ENCODE measurements at regions not wholly inside any gene's neighbourhood (a gene's known extent, or its start where the extent isn't known, plus 50 kb on each side); places are given as distances from the start of the nearest gene placed in this dataset.
"Not testable (repeated sequence)": the region's sequence is repeated elsewhere in the genome, so short reads cannot be mapped to it uniquely, and the experiment has no call there.

DNA sequence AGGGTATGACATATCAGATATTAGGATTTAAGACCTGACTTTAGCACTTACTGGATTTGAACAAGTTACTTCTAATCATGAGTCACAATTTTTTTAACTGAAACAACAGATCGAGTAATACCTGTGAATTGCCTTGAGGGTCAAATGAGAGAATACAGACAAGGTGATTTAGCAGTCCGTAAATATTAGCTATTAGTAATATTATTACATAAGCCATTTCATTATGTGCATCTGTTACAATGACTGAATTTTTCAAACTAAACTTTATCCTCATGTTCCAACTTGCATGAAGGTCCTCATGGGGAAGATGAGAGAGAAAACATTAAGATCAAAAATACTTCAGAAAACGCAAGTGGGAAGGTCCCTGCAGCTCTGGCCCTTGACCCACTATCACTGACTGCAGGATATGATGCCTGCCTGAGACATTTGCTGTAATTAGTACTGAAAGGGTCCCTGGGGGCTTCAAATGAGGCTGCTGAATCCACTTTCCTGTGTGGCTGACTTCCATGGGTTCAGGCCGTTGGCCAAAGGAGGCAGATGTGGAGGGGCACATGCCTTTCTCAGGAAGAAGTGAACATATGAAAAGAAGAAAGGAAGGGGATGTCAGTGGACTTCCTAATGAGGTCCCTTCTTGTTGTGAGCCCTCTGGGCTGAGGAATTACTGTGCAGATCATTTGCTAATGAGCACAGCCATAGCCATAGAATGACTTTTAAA, 441.7 kb downstream of the CDH11 start:
- TF ChIP-seq, protein P1, sequence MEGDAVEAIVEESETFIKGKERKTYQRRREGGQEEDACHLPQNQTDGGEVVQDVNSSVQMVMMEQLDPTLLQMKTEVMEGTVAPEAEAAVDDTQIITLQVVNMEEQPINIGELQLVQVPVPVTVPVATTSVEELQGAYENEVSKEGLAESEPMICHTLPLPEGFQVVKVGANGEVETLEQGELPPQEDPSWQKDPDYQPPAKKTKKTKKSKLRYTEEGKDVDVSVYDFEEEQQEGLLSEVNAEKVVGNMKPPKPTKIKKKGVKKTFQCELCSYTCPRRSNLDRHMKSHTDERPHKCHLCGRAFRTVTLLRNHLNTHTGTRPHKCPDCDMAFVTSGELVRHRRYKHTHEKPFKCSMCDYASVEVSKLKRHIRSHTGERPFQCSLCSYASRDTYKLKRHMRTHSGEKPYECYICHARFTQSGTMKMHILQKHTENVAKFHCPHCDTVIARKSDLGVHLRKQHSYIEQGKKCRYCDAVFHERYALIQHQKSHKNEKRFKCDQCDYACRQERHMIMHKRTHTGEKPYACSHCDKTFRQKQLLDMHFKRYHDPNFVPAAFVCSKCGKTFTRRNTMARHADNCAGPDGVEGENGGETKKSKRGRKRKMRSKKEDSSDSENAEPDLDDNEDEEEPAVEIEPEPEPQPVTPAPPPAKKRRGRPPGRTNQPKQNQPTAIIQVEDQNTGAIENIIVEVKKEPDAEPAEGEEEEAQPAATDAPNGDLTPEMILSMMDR (IDR thresholded peaks at IDR 0.05; ENCODE audit: low read depth, low read length, missing control alignments), result no peak
- no peak overlapping the region for H3K4me3 ChIP-seq (ENCODE audit: low read depth, low read length)
- no peak for DNase-seq (ENCODE audit: low read depth)

DNA sequence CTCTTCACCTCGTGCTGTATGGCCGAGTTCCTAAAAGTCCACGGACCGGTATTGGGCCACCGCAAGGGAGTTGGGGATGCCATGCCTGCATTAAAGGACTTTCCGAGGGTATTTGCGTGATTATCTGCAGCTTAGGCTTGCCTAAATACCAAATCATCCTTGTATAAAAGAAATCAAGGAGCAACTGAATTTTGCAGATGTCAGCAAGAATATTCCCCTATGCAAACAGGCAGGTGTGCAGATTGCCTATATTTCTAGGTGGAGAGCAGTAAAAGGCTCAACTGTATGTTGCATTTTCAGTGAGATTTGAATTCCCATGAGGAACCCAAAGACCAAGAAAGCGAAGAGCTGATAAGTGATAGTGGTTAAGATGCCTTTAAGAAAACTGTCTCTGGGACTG, 452.3 kb downstream of the CDH11 start:
- no peak overlapping the region for H3K4me3 ChIP-seq (ENCODE audit: low read depth, low read length)
- TF ChIP-seq, protein P1 (IDR thresholded peaks at IDR 0.05; ENCODE audit: low read depth, low read length, missing control alignments), result no peak
- no peak for DNase-seq (ENCODE audit: low read depth)

DNA sequence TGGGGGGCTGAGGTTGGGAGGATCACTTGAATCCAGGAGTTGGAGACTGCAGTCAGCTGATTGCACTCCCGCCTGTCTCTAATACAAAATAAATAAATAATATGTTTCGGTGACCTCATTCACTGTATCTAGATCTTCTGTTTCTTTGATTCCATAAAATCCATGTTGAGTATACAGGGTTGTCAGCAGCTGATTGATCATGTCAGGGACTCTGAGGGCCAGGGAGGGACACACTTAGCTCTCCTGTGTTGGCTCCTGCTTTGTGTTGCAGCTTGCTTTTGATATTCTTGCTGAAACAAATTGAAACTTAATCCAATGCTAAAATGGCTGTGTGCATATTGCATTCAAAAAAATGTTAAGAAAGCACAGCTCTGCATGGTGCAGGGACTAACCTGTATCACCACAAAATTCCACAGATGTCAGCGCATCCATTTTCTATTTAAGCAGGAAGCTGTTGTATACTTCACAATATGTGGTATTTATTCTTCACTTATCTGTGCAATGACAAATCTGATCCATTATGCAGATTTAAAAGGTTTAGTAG, 454.5 kb downstream of the CDH11 start:
- H3K4me3 ChIP-seq (ENCODE audit: low read depth, low read length), result no peak overlapping the region
- TF ChIP-seq, protein P1 (IDR thresholded peaks at IDR 0.05; ENCODE audit: low read depth, low read length, missing control alignments), result no peak
- no peak for DNase-seq (ENCODE audit: low read depth)

DNA sequence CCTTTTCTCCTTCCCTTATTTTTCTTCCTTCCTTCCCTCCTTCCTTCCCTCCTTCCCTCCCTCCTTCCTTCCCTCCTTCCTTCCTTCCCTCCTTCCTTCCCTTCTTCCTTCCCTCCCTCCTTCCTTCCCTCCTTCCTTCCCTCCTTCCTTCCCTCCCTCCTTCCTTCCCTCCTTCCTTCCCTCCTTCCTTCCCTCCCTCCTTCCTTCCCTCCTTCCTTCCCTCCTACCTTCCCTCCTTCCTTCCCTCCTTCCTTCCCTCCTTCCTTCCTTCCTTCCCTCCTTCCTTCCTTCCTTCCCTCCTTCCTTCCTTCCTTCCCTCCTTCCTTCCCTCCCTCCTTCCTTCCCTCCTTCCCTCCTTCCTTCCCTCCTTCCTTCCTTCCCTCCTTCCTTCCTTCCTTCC, 459.6 kb downstream of the CDH11 start:
- not testable (repeated sequence) for H3K4me3 ChIP-seq (ENCODE audit: low read depth, low read length); DNase-seq (ENCODE audit: low read depth)

DNA sequence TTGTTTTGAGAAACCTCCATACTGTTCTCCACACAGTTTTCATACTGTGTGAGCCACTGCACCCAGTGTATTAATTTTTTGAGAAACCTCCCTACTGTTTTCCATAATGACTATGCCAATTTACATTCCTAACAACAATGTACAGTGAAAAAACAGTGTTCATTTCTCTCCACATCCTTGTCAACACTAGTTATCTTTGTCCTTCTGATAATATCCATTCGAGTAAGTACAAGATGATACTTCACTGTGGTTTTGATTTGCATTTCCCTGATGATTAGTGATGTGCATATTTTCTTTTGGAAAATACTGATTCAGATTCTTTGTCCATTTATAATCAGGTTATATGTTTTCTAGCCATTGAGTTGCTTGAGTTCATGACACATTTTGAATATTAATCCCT, 462.0 kb downstream of the CDH11 start:
- no peak for DNase-seq (ENCODE audit: low read depth)
- H3K4me3 ChIP-seq (ENCODE audit: low read depth, low read length), result no peak overlapping the region
- TF ChIP-seq, protein P1 (IDR thresholded peaks at IDR 0.05; ENCODE audit: low read depth, low read length, missing control alignments), result no peak

DNA sequence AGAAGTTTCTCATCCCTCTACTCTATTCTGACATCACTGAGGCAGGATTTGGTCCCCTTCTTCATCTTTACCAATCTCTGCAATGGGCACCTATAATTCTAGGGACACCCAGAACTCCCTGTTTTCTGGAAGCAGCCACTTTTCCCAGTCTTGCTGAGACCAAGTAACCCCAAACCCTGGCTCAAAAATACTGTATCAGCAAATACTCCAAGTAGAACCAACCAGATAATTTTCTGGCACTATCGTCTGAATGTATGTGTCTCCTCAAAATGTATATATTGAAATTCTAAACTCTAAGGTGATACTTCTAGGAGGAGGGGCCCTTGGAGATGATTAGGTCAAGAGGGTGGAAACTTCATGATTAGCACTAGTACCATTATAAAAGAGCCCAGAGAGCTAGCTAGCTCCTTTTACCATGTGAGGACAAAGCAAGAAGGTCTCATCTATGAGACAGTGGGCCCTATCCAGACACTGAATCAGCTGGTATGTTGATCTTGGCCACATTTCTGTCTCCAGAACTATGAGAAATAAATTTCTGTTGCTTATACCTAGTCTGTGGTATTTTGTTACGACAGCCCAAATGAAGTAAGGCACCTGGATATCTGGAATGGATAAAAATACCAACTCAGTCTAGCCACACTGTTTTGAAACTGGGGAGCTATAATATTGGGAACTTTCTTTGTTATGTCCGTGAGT, 464.4 kb downstream of the CDH11 start:
- no peak overlapping the region for H3K4me3 ChIP-seq (ENCODE audit: low read depth, low read length)
- no peak for DNase-seq (ENCODE audit: low read depth)
- TF ChIP-seq, protein P1 (IDR thresholded peaks at IDR 0.05; ENCODE audit: low read depth, low read length, missing control alignments), result no peak

DNA sequence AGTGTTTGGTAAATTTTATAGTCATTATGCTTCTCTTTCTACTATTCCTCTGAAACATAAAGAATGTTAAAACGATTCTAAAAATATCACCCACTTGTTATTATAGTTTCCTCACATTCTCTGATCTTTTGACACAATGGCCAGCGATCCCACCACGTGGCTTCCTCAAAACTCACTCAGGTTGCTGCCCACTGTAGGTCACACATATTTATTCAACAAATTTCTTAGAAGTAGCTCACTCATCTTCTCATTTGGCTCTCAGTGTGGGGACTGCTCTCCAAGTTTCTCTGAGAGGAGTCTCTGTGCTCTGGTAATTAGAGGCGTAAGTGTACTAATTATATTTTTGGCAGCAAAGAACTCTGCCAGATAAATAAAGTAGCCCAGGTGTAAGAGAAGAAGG, 465.4 kb downstream of the CDH11 start:
- DNase-seq (ENCODE audit: low read depth), result no peak
- TF ChIP-seq, protein P1 (IDR thresholded peaks at IDR 0.05; ENCODE audit: low read depth, low read length, missing control alignments), result no peak
- no peak overlapping the region for H3K4me3 ChIP-seq (ENCODE audit: low read depth, low read length)

Data from GM12864 (cell line).